ENCODE measurements at regions not wholly inside any gene's neighbourhood (a gene's known extent, or its start where the extent isn't known, plus 50 kb on each side); places are given as distances from the start of the nearest gene placed in this dataset.

DNA sequence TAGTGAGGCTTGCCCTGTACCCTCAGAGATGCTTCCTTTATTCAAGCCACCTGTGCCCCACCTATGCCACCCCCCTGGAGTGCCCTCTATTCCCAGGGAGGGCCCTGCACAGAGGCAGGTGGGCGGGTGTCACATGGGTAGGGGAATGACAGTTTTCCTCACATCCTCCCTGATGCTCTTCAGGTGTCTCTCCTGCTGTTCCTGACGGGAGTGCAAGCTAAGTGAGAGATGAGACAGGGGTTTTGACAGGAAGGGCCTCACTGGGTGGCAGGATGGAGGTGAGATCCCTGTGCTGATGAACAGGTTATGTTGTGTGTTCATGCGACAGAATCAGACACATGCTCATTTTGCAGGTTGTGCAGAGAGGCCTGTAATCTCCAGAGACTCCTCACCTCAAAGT is 164.1 kb upstream of the CHD6 start:
- WGBS, 2 donors: 47 to 63% methylated on average over 3 of the region's 3 CpGs
- Histone ChIP-seq H3K27me3 (no peaks in the 10 kb centered on the region), H3K27ac (no peak overlapping the region), H3K4me3 (no peak overlapping the region), H3K36me3 (no peaks in the 10 kb centered on the region), H3K9me3 (peaks cover 0 to 11% (median 0%) of the 10 kb centered on the region in 4 donors), H3K4me1 (no peaks in the 10 kb centered on the region)
- no peak for DNase-seq (ENCODE audit: low spot score in 2 of 2)
- TF ChIP-seq, protein P1, sequence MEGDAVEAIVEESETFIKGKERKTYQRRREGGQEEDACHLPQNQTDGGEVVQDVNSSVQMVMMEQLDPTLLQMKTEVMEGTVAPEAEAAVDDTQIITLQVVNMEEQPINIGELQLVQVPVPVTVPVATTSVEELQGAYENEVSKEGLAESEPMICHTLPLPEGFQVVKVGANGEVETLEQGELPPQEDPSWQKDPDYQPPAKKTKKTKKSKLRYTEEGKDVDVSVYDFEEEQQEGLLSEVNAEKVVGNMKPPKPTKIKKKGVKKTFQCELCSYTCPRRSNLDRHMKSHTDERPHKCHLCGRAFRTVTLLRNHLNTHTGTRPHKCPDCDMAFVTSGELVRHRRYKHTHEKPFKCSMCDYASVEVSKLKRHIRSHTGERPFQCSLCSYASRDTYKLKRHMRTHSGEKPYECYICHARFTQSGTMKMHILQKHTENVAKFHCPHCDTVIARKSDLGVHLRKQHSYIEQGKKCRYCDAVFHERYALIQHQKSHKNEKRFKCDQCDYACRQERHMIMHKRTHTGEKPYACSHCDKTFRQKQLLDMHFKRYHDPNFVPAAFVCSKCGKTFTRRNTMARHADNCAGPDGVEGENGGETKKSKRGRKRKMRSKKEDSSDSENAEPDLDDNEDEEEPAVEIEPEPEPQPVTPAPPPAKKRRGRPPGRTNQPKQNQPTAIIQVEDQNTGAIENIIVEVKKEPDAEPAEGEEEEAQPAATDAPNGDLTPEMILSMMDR (IDR thresholded peaks at IDR 0.05): no peak
- no peak for TF ChIP-seq EP300 (IDR thresholded peaks at IDR 0.05)
- TF ChIP-seq POLR2A (IDR thresholded peaks at IDR 0.05): no peak

DNA sequence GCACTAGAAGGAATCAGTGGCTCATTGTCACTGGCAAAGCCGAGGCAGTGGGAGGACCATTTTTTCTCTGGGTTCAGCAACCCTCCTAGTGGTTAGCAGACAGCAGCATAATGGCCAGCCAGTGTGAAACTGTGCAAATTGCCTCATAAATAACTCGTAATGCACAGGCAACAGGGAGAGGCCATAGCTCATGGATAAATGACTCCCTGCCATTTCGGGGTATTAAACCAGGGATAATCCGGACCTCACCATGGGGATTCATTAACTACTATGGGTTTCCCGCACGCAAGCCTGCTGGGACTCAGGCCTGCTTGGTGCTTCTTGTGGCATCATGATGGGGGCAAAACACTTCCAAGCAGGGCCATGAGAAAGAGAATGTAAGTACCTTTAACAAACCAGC is 158.2 kb upstream of the CHD6 start:
- no peak overlapping the region for H3K27ac ChIP-seq
- H3K9me3 ChIP-seq: peaks cover 0 to 4% (median 0%) of the 10 kb centered on the region in 4 donors
- 16 to 24% methylated on average over 6 of the region's 6 CpGs for WGBS, 2 donors
- no peaks in the 10 kb centered on the region for H3K27me3 ChIP-seq
- no peaks in the 10 kb centered on the region for H3K36me3 ChIP-seq
- TF ChIP-seq, protein P1 (IDR thresholded peaks at IDR 0.05): no peak
- TF ChIP-seq POLR2A (IDR thresholded peaks at IDR 0.05) (no peak), EP300 (IDR thresholded peaks at IDR 0.05) (no peak)
- H3K4me1 ChIP-seq: no peaks in the 10 kb centered on the region
- no peak overlapping the region for H3K4me3 ChIP-seq
- no peak for DNase-seq (ENCODE audit: low spot score in 2 of 2)

DNA sequence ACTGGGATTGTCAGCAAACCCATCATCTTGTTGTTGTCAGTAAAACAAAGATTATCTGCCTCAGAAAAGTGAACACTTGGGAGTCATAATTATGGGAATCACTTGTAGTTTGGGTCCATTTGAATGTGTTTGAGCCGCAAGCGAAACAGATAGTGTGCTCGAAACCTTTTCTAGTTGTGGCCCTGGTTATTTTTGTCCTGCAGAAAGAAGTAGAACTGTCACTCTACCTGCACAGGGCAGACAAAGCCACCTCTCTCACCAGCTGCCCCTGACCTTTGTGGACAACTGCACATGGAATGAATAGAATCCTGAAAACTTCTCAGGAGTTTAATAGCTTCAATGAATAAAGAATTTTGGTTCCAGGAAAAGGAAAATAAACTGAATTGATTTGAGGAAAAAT is 156.1 kb upstream of the CHD6 start:
- no peak for DNase-seq (ENCODE audit: low spot score in 2 of 2)
- H3K4me1 ChIP-seq: no peaks in the 10 kb centered on the region
- WGBS, 2 donors: 70 to 75% methylated on average over 3 of the region's 3 CpGs
- H3K9me3 ChIP-seq: no peaks in the 10 kb centered on the region
- TF ChIP-seq, protein P1 (IDR thresholded peaks at IDR 0.05): no peak
- TF ChIP-seq EP300 (IDR thresholded peaks at IDR 0.05) (no peak), POLR2A (IDR thresholded peaks at IDR 0.05) (no peak)
- H3K27me3 ChIP-seq: no peaks in the 10 kb centered on the region
- H3K4me3 ChIP-seq: no peak overlapping the region
- no peaks in the 10 kb centered on the region for H3K36me3 ChIP-seq
- no peak overlapping the region for H3K27ac ChIP-seq

DNA sequence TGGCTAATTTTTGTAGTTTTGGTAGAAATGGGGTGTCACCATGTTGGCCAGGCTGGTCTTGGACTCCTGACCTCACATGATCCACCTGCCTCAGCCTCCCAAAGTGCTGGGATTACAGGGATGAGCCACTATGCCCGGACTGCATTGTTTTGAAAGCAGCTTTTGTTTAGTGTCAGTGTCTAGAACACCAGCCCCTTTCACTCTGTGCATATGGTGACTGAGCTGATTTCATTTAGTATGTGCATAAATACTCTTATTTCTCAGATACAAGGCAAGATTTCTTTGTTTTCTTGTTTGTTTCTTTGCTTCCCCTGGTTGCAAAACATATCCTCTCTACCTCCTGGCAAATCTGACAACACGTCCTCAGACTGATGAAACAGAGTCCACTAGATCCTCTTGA is 152.8 kb upstream of the CHD6 start:
- Histone ChIP-seq H3K9me3 (no peaks in the 10 kb centered on the region), H3K27ac (no peak overlapping the region), H3K36me3 (no peaks in the 10 kb centered on the region), H3K4me3 (no peak overlapping the region), H3K27me3 (no peaks in the 10 kb centered on the region), H3K4me1 (no peaks in the 10 kb centered on the region)
- DNase-seq (ENCODE audit: low spot score in 2 of 2): no peak
- WGBS, 2 donors: 39 to 54% methylated on average over 2 of the region's 2 CpGs
- no peak for TF ChIP-seq EP300 (IDR thresholded peaks at IDR 0.05)

DNA sequence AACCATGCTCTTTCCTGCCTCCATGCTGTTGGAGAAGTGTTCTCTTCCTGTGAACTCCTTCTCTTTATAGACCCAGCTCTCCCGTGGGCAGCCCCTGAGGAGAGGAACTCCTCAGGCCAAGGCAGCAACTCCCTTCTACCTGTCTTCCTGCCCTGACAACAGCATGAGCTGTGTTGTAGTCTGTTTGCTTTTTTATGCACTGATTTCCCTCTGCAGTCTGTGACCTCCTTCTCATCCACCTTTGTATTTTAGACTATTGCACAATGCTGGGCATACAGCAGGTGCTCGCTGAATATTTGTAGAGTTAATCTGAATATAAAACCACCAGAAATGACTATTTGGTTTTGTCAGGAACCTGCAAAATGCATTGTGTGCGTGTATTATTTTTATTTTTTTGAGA is 152.2 kb upstream of the CHD6 start:
- no peaks in the 10 kb centered on the region for H3K36me3 ChIP-seq
- H3K27me3 ChIP-seq: no peaks in the 10 kb centered on the region
- no peaks in the 10 kb centered on the region for H3K4me1 ChIP-seq
- H3K4me3 ChIP-seq: no peak overlapping the region
- no peak overlapping the region for H3K27ac ChIP-seq
- 50 to 51% methylated on average over 3 of the region's 3 CpGs for WGBS, 2 donors
- TF ChIP-seq EP300 (IDR thresholded peaks at IDR 0.05) (no peak), POLR2A (IDR thresholded peaks at IDR 0.05) (no peak)
- TF ChIP-seq, protein P1 (IDR thresholded peaks at IDR 0.05): no peak
- no peak for DNase-seq (ENCODE audit: low spot score in 2 of 2)
- H3K9me3 ChIP-seq: no peaks in the 10 kb centered on the region

DNA sequence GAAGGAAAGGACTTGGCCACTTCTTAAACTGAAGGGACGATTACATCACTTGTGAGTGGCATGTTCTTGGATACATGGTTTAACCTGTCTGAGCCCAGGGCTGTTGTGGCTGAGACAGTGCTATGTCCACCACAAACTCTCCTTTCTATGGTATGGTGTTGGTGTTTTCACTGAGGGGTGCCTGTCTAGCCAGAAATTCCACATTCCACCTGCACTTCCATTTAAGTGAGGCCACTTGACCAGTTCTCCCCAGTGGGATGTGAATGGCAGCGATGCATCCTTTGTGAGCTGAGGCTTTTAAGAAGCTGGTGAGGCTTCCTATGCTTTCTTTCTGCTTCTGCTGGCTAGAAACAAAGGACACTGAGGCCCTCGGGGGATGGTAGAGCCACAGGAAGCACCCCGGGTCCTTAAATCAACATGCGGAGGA is 151.4 kb upstream of the CHD6 start:
- no peak overlapping the region for H3K27ac ChIP-seq
- no peak overlapping the region for H3K4me3 ChIP-seq
- H3K36me3 ChIP-seq: no peaks in the 10 kb centered on the region
- H3K9me3 ChIP-seq: no peaks in the 10 kb centered on the region
- WGBS, 2 donors: 29 to 35% methylated on average over 5 of the region's 5 CpGs
- H3K4me1 ChIP-seq: no peaks in the 10 kb centered on the region
- no peak for DNase-seq (ENCODE audit: low spot score in 2 of 2)
- TF ChIP-seq EP300 (IDR thresholded peaks at IDR 0.05): no peak
- H3K27me3 ChIP-seq: no peaks in the 10 kb centered on the region
